HepG2 (cell line): ENCODE measurements at regions not wholly inside any gene's neighbourhood (a gene's known extent, or its start where the extent isn't known, plus 50 kb on each side); places are given as distances from the start of the nearest gene placed in this dataset.

Experiments
- ATAC-seq: fragments of 200-7000 bp; cut with Tn5 transposase; 3 replicates; pipeline ENCODE4 v1.9.1; 2020; ENCODE audit warnings: mild to moderate bottlenecking, moderate library complexity
- BruUV-seq: library from RNA; stranded (reverse); fragments of 400-500 nt; replicated peaks from 2 replicates; lab custom pipeline; 2021; lab: Mats Ljungman, UMichigan
- CTCF ChIA-PET: fragments of 300-600 bp; formaldehyde crosslinking; extraction: SDS; loops from one replicate; lab custom pipeline; 2021; ENCODE audit warnings: low total read pairs, inconsistent platforms, low intra/inter-chr PET ratio; lab: Yijun Ruan, JAX
- POLR2A ChIA-PET: fragments of 350-600 bp; sonication (Branson Sonifier 250); formaldehyde crosslinking; loops from one replicate; lab custom pipeline; 2020; ENCODE audit warnings: antibody characterized with exemption, inconsistent platforms; lab: Yijun Ruan, JAX
- DNase-seq: peaks from one replicate; pipeline ENCODE4 v3.0.0-alpha.2; 2015; ENCODE audit warnings: low spot score
- FAIRE-seq: peaks from 3 replicates; lab custom pipeline; 2011; peaks lifted over from hg19 to GRCh38; lab: Jason Lieb, UNC
- H2AFZ ChIP-seq: one replicate; pipeline ENCODE4 v1.6.1; 2011; ENCODE audit warnings: low read length, inconsistent platforms
- H3K27ac ChIP-seq: fragments of 300-600 bp; 3 replicates; pipeline ENCODE4 v1.8.0; 2011; ENCODE audit warnings: mixed run types, mild to moderate bottlenecking, mixed read lengths, low read length, inconsistent platforms; ENCODE audit not compliant: insufficient read depth; ENCODE audit errors: extremely low read length
- H3K27me3 ChIP-seq, 2 experiments: fragments of 200-600 bp in 1 of 2; 2 replicates in 1 of 2; 3 replicates in 1 of 2; pipeline versions ENCODE4 v1.6.0 to v1.8.0; 2011; ENCODE audit warnings: low read length in 2 of 2, mild to moderate bottlenecking in 2 of 2, moderate library complexity in 2 of 2, inconsistent platforms in 1 of 2; ENCODE audit not compliant: insufficient read depth in 2 of 2, control insufficient read depth in 1 of 2
- H3K36me3 ChIP-seq, 2 experiments: fragments of 200-600 bp in 1 of 2; replicated peaks in 1 of 2; 2 replicates in 1 of 2; 3 replicates in 1 of 2; pipeline versions ENCODE4 v1.5.1 to v1.8.0; 2011; ENCODE audit warnings: low read length in 2 of 2, inconsistent platforms in 1 of 2; ENCODE audit not compliant: insufficient read depth in 2 of 2, control insufficient read depth in 1 of 2
- H3K4me1 ChIP-seq: 2 replicates; pipeline ENCODE4 v1.5.1; 2012; ENCODE audit warnings: low read length, inconsistent platforms; ENCODE audit not compliant: insufficient read depth
- H3K4me2 ChIP-seq: 2 replicates; pipeline ENCODE4 v1.6.0; 2011; ENCODE audit warnings: low read depth, low read length, inconsistent platforms
- H3K4me3 ChIP-seq, 3 experiments: fragments of 200-600 bp in 1 of 3; sonication (generic), shearing (Covaris generic) in 1 of 3; replicated peaks in 1 of 3; 2 replicates each; pipeline ENCODE4 v1.5.1; 2011 to 2016; ENCODE audit warnings: low read length in 3 of 3, inconsistent platforms in 2 of 3, low read depth in 2 of 3, mild to moderate bottlenecking in 2 of 3, control low read depth in 1 of 3, mixed read lengths in 1 of 3; ENCODE audit not compliant: insufficient read depth in 1 of 3
- H3K79me2 ChIP-seq: one replicate; pipeline ENCODE4 v1.6.1; 2011; ENCODE audit warnings: low read length, inconsistent platforms; ENCODE audit not compliant: insufficient read depth
- H3K9ac ChIP-seq: 2 replicates; pipeline ENCODE4 v1.6.0; 2011; ENCODE audit warnings: mild to moderate bottlenecking, low read depth, low read length, inconsistent platforms; ENCODE audit not compliant: insufficient read depth
- H3K9me3 ChIP-seq: 2 replicates; pipeline ENCODE4 v1.5.1; 2012; ENCODE audit warnings: mild to moderate bottlenecking, low read length
- H4K20me1 ChIP-seq: 2 replicates; pipeline ENCODE4 v1.6.0; 2011; ENCODE audit warnings: inconsistent platforms, mild to moderate bottlenecking, low read length, moderate library complexity; ENCODE audit not compliant: insufficient read depth
- CERS6 ChIP-seq: sonication (generic); formaldehyde crosslinking; IDR thresholded peaks from 2 replicates; pipeline ENCODE4 v1.5.0; 2020; ENCODE audit warnings: missing genetic modification reagents
- IRF2 ChIP-seq: IDR thresholded peaks from 2 replicates; pipeline ENCODE4 v1.6.1; 2018; ENCODE audit warnings: missing genetic modification reagents, missing compliant biosample characterization
- MBNL3 ChIP-seq: fragments of 250-450 bp; sonication (Bioruptor Pico); conservative IDR thresholded peaks from 2 replicates; pipeline ENCODE4 v1.8.0; 2022; ENCODE audit warnings: mild to moderate bottlenecking, inconsistent platforms
- MTF2 ChIP-seq: sonication (generic); formaldehyde crosslinking; IDR thresholded peaks from 2 replicates; pipeline ENCODE4 v1.5.0; 2020; ENCODE audit warnings: missing genetic modification reagents, borderline replicate concordance
- NR1H2 ChIP-seq: sonication (generic); formaldehyde crosslinking; IDR thresholded peaks from 2 replicates; pipeline ENCODE4 v1.8.1; 2022; ENCODE audit warnings: low read depth, missing genetic modification reagents, borderline replicate concordance
- SMC3 ChIP-seq: IDR thresholded peaks from 2 replicates; pipeline ENCODE4 v1.6.1; 2011; ENCODE audit warnings: low read length, improper control_type of control experiment
- STAG1 ChIP-seq: sonication (generic); formaldehyde crosslinking; IDR thresholded peaks from 2 replicates; pipeline ENCODE4 v1.4.0; 2020; ENCODE audit warnings: missing genetic modification reagents
- ZBTB38 ChIP-seq: sonication (generic); formaldehyde crosslinking; IDR thresholded peaks from 2 replicates; pipeline ENCODE4 v1.5.1; 2020; ENCODE audit warnings: mild to moderate bottlenecking, missing genetic modification reagents
- ZBTB7A ChIP-seq: sonication (generic); formaldehyde crosslinking; IDR thresholded peaks from 2 replicates; pipeline ENCODE4 v1.8.0; 2022; ENCODE audit warnings: mild to moderate bottlenecking, missing genetic modification reagents
- ZNF251 ChIP-seq: sonication (generic); formaldehyde crosslinking; IDR thresholded peaks from 2 replicates; pipeline ENCODE4 v1.9.0; 2021; ENCODE audit warnings: mild to moderate bottlenecking, missing genetic modification reagents
- ZNF484 ChIP-seq: sonication (generic); formaldehyde crosslinking; IDR thresholded peaks from 2 replicates; pipeline ENCODE4 v1.5.1; 2020; ENCODE audit warnings: mild to moderate bottlenecking, low read depth, missing genetic modification reagents, borderline replicate concordance
- ZNF564 ChIP-seq: sonication (generic); formaldehyde crosslinking; IDR thresholded peaks from 2 replicates; pipeline ENCODE4 v1.8.1; 2023; ENCODE audit warnings: mild to moderate bottlenecking, missing genetic modification reagents
- WGBS: methylation state at CpG from one replicate; pipeline ENCODE4 v1.1.6; 2017; ENCODE audit warnings: low lambda C conversion rate; 5-methylcytosine and 5-hydroxymethylcytosine counted together
- in situ Hi-C: cut with HindIII; loops from 2 replicates; pipeline ENCODE4 v1.10.0; 2017; ENCODE audit warnings: low pct_unique_long_range_greater_than_20kb; ENCODE audit not compliant: extremely low pct_ligation_motif_present
- intact Hi-C: fragments of 100-400 bp; cut with micrococcal nuclease; formaldehyde crosslinking; loops from one replicate; pipeline ENCODE4 v1.10.0; 2022; ENCODE audit not compliant: unreplicated experiment
- TF ChIP-seq, protein P1 (sequence below): sonication (generic); formaldehyde crosslinking; IDR thresholded peaks from 2 replicates; pipeline ENCODE4 v1.5.0; 2020; ENCODE audit warnings: mild to moderate bottlenecking, missing genetic modification reagents, moderate library complexity
- TF ChIP-seq, protein P2 (sequence below): sonication (generic); IDR thresholded peaks from 2 replicates; pipeline ENCODE4 v1.6.1; 2016; ENCODE audit warnings: low read depth, borderline replicate concordance
- TF ChIP-seq, protein P3 (sequence below): IDR thresholded peaks from 2 replicates; pipeline ENCODE4 v1.6.1; 2016; ENCODE audit warnings: low read depth

- no peak overlapping the region for H3K4me3 ChIP-seq
- no peak overlapping the region for H2AFZ ChIP-seq
- intact Hi-C loops (no loop called here), in situ Hi-C loops (loop anchor here (5.0 to 25.0 kb wide), 3 partner anchors 96 to 1391 kb away; partner anchors contain the start of gene COL1A2)
- H3K27ac ChIP-seq, result no peak overlapping the region
- H3K79me2 ChIP-seq, result no peaks in the 10 kb centered on the region
- no peaks in the 10 kb centered on the region for H4K20me1 ChIP-seq
- no peak overlapping the region for H3K9ac ChIP-seq
- peaks cover 7% of the 10 kb centered on the region for H3K4me1 ChIP-seq
- no TSS peak for BruUV-seq
- ATAC-seq (peak; percentile 72), DNase-seq (peak; percentile 7), FAIRE-seq (no peak)
- H3K4me2 ChIP-seq, result no peak overlapping the region
- H3K27me3 ChIP-seq, result no peaks in the 10 kb centered on the region
- WGBS, result 12% methylated on average over 4 of the region's 4 CpGs
- H3K9me3 ChIP-seq, result no peaks in the 10 kb centered on the region
- TF ChIP-seq, protein P1, sequence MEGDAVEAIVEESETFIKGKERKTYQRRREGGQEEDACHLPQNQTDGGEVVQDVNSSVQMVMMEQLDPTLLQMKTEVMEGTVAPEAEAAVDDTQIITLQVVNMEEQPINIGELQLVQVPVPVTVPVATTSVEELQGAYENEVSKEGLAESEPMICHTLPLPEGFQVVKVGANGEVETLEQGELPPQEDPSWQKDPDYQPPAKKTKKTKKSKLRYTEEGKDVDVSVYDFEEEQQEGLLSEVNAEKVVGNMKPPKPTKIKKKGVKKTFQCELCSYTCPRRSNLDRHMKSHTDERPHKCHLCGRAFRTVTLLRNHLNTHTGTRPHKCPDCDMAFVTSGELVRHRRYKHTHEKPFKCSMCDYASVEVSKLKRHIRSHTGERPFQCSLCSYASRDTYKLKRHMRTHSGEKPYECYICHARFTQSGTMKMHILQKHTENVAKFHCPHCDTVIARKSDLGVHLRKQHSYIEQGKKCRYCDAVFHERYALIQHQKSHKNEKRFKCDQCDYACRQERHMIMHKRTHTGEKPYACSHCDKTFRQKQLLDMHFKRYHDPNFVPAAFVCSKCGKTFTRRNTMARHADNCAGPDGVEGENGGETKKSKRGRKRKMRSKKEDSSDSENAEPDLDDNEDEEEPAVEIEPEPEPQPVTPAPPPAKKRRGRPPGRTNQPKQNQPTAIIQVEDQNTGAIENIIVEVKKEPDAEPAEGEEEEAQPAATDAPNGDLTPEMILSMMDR (CRISPR knock-in tag), result peak; percentile 32; the same call in 1 of the 2 replicates
- no peak for TF ChIP-seq ZBTB38 (CRISPR knock-in tag)
- TF ChIP-seq, protein P2, sequence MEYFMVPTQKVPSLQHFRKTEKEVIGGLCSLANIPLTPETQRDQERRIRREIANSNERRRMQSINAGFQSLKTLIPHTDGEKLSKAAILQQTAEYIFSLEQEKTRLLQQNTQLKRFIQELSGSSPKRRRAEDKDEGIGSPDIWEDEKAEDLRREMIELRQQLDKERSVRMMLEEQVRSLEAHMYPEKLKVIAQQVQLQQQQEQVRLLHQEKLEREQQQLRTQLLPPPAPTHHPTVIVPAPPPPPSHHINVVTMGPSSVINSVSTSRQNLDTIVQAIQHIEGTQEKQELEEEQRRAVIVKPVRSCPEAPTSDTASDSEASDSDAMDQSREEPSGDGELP, result no peak
- peak; percentile 53 for TF ChIP-seq STAG1 (CRISPR knock-in tag)
- 0 out of 2 replicates have a peak, but pooled peaks have one; percentile 30 for TF ChIP-seq SMC3
- TF ChIP-seq MTF2 (CRISPR knock-in tag), result no peak
- ChIA-PET CTCF (no interaction called here), POLR2A (no interaction called here)
- no peaks in the 10 kb centered on the region for H3K36me3 ChIP-seq
These were observed 98.8 kb upstream of the COL1A2 start for GRCh38 chr7:94295850-94296249.

- no peak for ATAC-seq
- POLR2A ChIA-PET, result no interaction called here
- Histone ChIP-seq H3K9me3 (no peaks in the 10 kb centered on the region), H3K9ac (no peak overlapping the region), H3K79me2 (no peaks in the 10 kb centered on the region), H3K4me2 (no peak overlapping the region), H3K27ac (no peak overlapping the region), H4K20me1 (no peaks in the 10 kb centered on the region), H3K27me3 (no peaks in the 10 kb centered on the region), H3K4me3 (no peak overlapping the region), H3K4me1 (peaks cover 17% of the 10 kb centered on the region), H2AFZ (no peak overlapping the region), H3K36me3 (no peaks in the 10 kb centered on the region)
- in situ Hi-C loops (loop anchor here (5.0 to 25.0 kb wide), 3 partner anchors 95 to 1390 kb away; partner anchors contain the start of gene COL1A2), intact Hi-C loops (no loop called here)
- no peak for DNase-seq
- CTCF ChIA-PET, result no interaction called here
- FAIRE-seq, result no peak
- BruUV-seq, result no TSS peak
- WGBS, result 32% methylated on average over 2 of the region's 2 CpGs
- TF ChIP-seq NR1H2 (CRISPR knock-in tag) (no peak), ZBTB7A (CRISPR knock-in tag) (no peak), ZNF251 (CRISPR knock-in tag) (no peak), CERS6 (no peak), IRF2 (no peak), ZNF564 (no peak), MBNL3 (CRISPR knock-in tag) (no peak), ZNF484 (CRISPR knock-in tag) (no peak)
- TF ChIP-seq, protein P3, sequence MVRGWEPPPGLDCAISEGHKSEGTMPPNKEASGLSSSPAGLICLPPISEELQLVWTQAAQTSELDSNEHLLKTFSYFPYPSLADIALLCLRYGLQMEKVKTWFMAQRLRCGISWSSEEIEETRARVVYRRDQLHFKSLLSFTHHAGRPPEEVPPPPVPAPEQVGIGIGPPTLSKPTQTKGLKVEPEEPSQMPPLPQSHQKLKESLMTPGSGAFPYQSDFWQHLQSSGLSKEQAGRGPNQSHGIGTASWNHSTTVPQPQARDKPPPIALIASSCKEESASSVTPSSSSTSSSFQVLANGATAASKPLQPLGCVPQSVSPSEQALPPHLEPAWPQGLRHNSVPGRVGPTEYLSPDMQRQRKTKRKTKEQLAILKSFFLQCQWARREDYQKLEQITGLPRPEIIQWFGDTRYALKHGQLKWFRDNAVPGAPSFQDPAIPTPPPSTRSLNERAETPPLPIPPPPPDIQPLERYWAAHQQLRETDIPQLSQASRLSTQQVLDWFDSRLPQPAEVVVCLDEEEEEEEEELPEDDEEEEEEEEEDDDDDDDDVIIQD (CRISPR knock-in tag), result no peak
These were observed 97.8 kb upstream of the COL1A2 start for GRCh38 chr7:94296881-94297280.
